ENCODE measurements at regions not wholly inside any gene's neighbourhood (a gene's known extent, or its start where the extent isn't known, plus 50 kb on each side); places are given as distances from the start of the nearest gene placed in this dataset.

- H3K27me3 ChIP-seq (ENCODE audit: insufficient read depth, poor library complexity, severe bottlenecking): no peaks in the 10 kb centered on the region
- no peak for DNase-seq (ENCODE audit: low spot score)
- ATAC-seq (ENCODE audit: low read depth): no peak
- H3K4me3 ChIP-seq (ENCODE audit: severe bottlenecking): no peak overlapping the region
- H3K27ac ChIP-seq (ENCODE audit: poor library complexity, severe bottlenecking): no peak overlapping the region
- no peaks in the 10 kb centered on the region for H3K36me3 ChIP-seq (ENCODE audit: low read depth)
- H3K4me1 ChIP-seq (ENCODE audit: insufficient read depth, poor library complexity, severe bottlenecking): peaks cover 9% of the 10 kb centered on the region
- H3K9me3 ChIP-seq (ENCODE audit: severe bottlenecking): no peaks in the 10 kb centered on the region
- no peak for TF ChIP-seq CTCF (IDR thresholded peaks at IDR 0.05; ENCODE audit: poor library complexity, severe bottlenecking)
Observed at GRCh38 chr4:11736978-11737377, 308.3 kb upstream of the HS3ST1 start.

GRCh38 chr4:11735651-11736050 is 307.0 kb upstream of the HS3ST1 start:
- no peak for ATAC-seq (ENCODE audit: low read depth)
- Histone ChIP-seq H3K27ac (ENCODE audit: poor library complexity, severe bottlenecking) (no peak overlapping the region), H3K36me3 (ENCODE audit: low read depth) (no peaks in the 10 kb centered on the region), H3K9me3 (ENCODE audit: severe bottlenecking) (no peaks in the 10 kb centered on the region), H3K4me3 (ENCODE audit: severe bottlenecking) (no peak overlapping the region), H3K27me3 (ENCODE audit: insufficient read depth, poor library complexity, severe bottlenecking) (no peaks in the 10 kb centered on the region), H3K4me1 (ENCODE audit: insufficient read depth, poor library complexity, severe bottlenecking) (peaks cover 3% of the 10 kb centered on the region)
- TF ChIP-seq CTCF (IDR thresholded peaks at IDR 0.05; ENCODE audit: poor library complexity, severe bottlenecking): no peak
- no peak for DNase-seq (ENCODE audit: low spot score)

- H3K27ac ChIP-seq (ENCODE audit: poor library complexity, severe bottlenecking): no peak overlapping the region
- no peaks in the 10 kb centered on the region for H3K36me3 ChIP-seq (ENCODE audit: low read depth)
- no peak for DNase-seq (ENCODE audit: low spot score)
- no peak overlapping the region for H3K4me3 ChIP-seq (ENCODE audit: severe bottlenecking)
- no peak for TF ChIP-seq CTCF (IDR thresholded peaks at IDR 0.05; ENCODE audit: poor library complexity, severe bottlenecking)
- H3K9me3 ChIP-seq (ENCODE audit: severe bottlenecking): no peaks in the 10 kb centered on the region
- no peaks in the 10 kb centered on the region for H3K27me3 ChIP-seq (ENCODE audit: insufficient read depth, poor library complexity, severe bottlenecking)
- no peak for ATAC-seq (ENCODE audit: low read depth)
- no peaks in the 10 kb centered on the region for H3K4me1 ChIP-seq (ENCODE audit: insufficient read depth, poor library complexity, severe bottlenecking)
Observed at GRCh38 chr4:11732155-11732554, 303.5 kb upstream of the HS3ST1 start.

GRCh38 chr4:11730545-11730944 is 301.9 kb upstream of the HS3ST1 start:
- H3K4me3 ChIP-seq (ENCODE audit: severe bottlenecking): no peak overlapping the region
- ATAC-seq (ENCODE audit: low read depth): no peak
- no peaks in the 10 kb centered on the region for H3K36me3 ChIP-seq (ENCODE audit: low read depth)
- no peaks in the 10 kb centered on the region for H3K4me1 ChIP-seq (ENCODE audit: insufficient read depth, poor library complexity, severe bottlenecking)
- H3K27ac ChIP-seq (ENCODE audit: poor library complexity, severe bottlenecking): no peak overlapping the region
- no peak for TF ChIP-seq CTCF (IDR thresholded peaks at IDR 0.05; ENCODE audit: poor library complexity, severe bottlenecking)
- H3K9me3 ChIP-seq (ENCODE audit: severe bottlenecking): no peaks in the 10 kb centered on the region
- H3K27me3 ChIP-seq (ENCODE audit: insufficient read depth, poor library complexity, severe bottlenecking): no peaks in the 10 kb centered on the region
- DNase-seq (ENCODE audit: low spot score): no peak

GRCh38 chr4:11729548-11729947 is 300.9 kb upstream of the HS3ST1 start:
- no peaks in the 10 kb centered on the region for H3K36me3 ChIP-seq (ENCODE audit: low read depth)
- DNase-seq (ENCODE audit: low spot score) (no peak), ATAC-seq (ENCODE audit: low read depth) (no peak)
- H3K4me3 ChIP-seq (ENCODE audit: severe bottlenecking): no peak overlapping the region
- no peaks in the 10 kb centered on the region for H3K27me3 ChIP-seq (ENCODE audit: insufficient read depth, poor library complexity, severe bottlenecking)
- no peaks in the 10 kb centered on the region for H3K9me3 ChIP-seq (ENCODE audit: severe bottlenecking)
- no peak overlapping the region for H3K27ac ChIP-seq (ENCODE audit: poor library complexity, severe bottlenecking)
- peaks cover 7% of the 10 kb centered on the region for H3K4me1 ChIP-seq (ENCODE audit: insufficient read depth, poor library complexity, severe bottlenecking)
- TF ChIP-seq CTCF (IDR thresholded peaks at IDR 0.05; ENCODE audit: poor library complexity, severe bottlenecking): no peak

Data from RWPE2 (cell line).